DOHH2 (cell line): ENCODE measurements at regions not wholly inside any gene's neighbourhood (a gene's known extent, or its start where the extent isn't known, plus 50 kb on each side); places are given as distances from the start of the nearest gene placed in this dataset.

ENCODE experiments used
- H3F3A ChIP-seq: fragments of 200-600 bp; sonication (generic), shearing (Covaris generic); 2 replicates; pipeline ENCODE4 v1.6.0; 2016; ENCODE audit warnings: antibody characterized with exemption, mild to moderate bottlenecking; ENCODE audit not compliant: control insufficient read depth, insufficient read depth
- H3K27ac ChIP-seq: fragments of 200-600 bp; sonication (generic); 2 replicates; pipeline ENCODE4 v1.5.1; 2014; ENCODE audit warnings: low read depth, mild to moderate bottlenecking, low read length, moderate library complexity
- H3K27me3 ChIP-seq: fragments of 200-600 bp; sonication (generic); 2 replicates; pipeline ENCODE4 v1.6.1; 2014; ENCODE audit warnings: mild to moderate bottlenecking, low read length, mixed read lengths; ENCODE audit not compliant: control insufficient read depth
- H3K36me3 ChIP-seq: fragments of 200-600 bp; sonication (generic); 2 replicates; pipeline ENCODE4 v1.6.1; 2014; ENCODE audit warnings: mild to moderate bottlenecking, low read length, moderate library complexity, mixed read lengths; ENCODE audit not compliant: control insufficient read depth
- H3K4me1 ChIP-seq: fragments of 200-600 bp; sonication (generic); 2 replicates; pipeline ENCODE4 v1.6.1; 2014; ENCODE audit warnings: mild to moderate bottlenecking, low read length, mixed read lengths; ENCODE audit not compliant: control insufficient read depth
- H3K4me2 ChIP-seq: fragments of 200-600 bp; sonication (generic); 2 replicates; pipeline ENCODE4 v1.6.0; 2014; ENCODE audit warnings: mild to moderate bottlenecking, low read length, moderate library complexity
- H3K4me3 ChIP-seq: fragments of 200-600 bp; sonication (generic); 2 replicates; pipeline ENCODE4 v1.5.1; 2014; ENCODE audit warnings: mild to moderate bottlenecking, low read length, mixed read lengths
- H3K79me2 ChIP-seq: fragments of 200-600 bp; sonication (generic); 2 replicates; pipeline ENCODE4 v1.6.1; 2014; ENCODE audit warnings: mild to moderate bottlenecking, low read length, mixed read lengths; ENCODE audit not compliant: control insufficient read depth
- H3K9me2 ChIP-seq: fragments of 200-600 bp; sonication (generic); replicated peaks from 2 replicates; pipeline ENCODE4 v1.6.1; 2014; ENCODE audit warnings: mild to moderate bottlenecking, low read length, mixed read lengths; ENCODE audit not compliant: control insufficient read depth
- H3K9me3 ChIP-seq: fragments of 200-600 bp; sonication (generic); 2 replicates; pipeline ENCODE4 v1.6.1; 2014; ENCODE audit warnings: antibody characterized with exemption, low read length, mixed read lengths; ENCODE audit not compliant: control insufficient read depth, insufficient read depth
- H4K20me1 ChIP-seq: fragments of 200-600 bp; sonication (generic); 2 replicates; pipeline ENCODE4 v1.6.0; 2014; ENCODE audit warnings: low read depth, mild to moderate bottlenecking, antibody characterized with exemption, low read length, moderate library complexity; ENCODE audit not compliant: control insufficient read depth, insufficient read depth
- CTCF ChIP-seq: fragments of 200-600 bp; sonication (generic); IDR thresholded peaks from one replicate; pipeline ENCODE4 v1.5.1; 2014; ENCODE audit warnings: antibody characterized with exemption, mild to moderate bottlenecking, low read depth, low read length; ENCODE audit not compliant: poor library complexity, severe bottlenecking
- EZH2phosphoT487 ChIP-seq: fragments of 200-600 bp; sonication (generic); IDR thresholded peaks from 2 replicates; pipeline ENCODE4 v1.6.1; 2017; ENCODE audit warnings: borderline replicate concordance, mild to moderate bottlenecking, antibody characterized with exemption, low read length, moderate library complexity, mixed read lengths

- Histone ChIP-seq H3K27ac (no peak overlapping the region), H3F3A (no peaks in the 10 kb centered on the region), H3K9me3 (no peaks in the 10 kb centered on the region), H3K4me1 (no peaks in the 10 kb centered on the region), H3K9me2 (no peaks in the 10 kb centered on the region), H3K4me2 (no peak overlapping the region), H3K27me3 (peaks cover 3% of the 10 kb centered on the region; the same call in 1 of the 2 replicates), H3K79me2 (no peaks in the 10 kb centered on the region), H3K36me3 (no peaks in the 10 kb centered on the region), H4K20me1 (no peaks in the 10 kb centered on the region), H3K4me3 (no peak overlapping the region)
- TF ChIP-seq CTCF = no peak
- no peak for TF ChIP-seq EZH2phosphoT487
Measured at GRCh38 chr10:63922468-63923284, 401.5 kb downstream of the REEP3 start.

- no peaks in the 10 kb centered on the region for H3K9me2 ChIP-seq
- no peaks in the 10 kb centered on the region for H3K27me3 ChIP-seq
- H3K4me3 ChIP-seq = no peak overlapping the region
- H3K36me3 ChIP-seq = no peaks in the 10 kb centered on the region
- no peaks in the 10 kb centered on the region for H3K4me1 ChIP-seq
- no peaks in the 10 kb centered on the region for H3F3A ChIP-seq
- no peaks in the 10 kb centered on the region for H3K9me3 ChIP-seq
- no peak overlapping the region for H3K27ac ChIP-seq
- no peak overlapping the region for H3K4me2 ChIP-seq
- H3K79me2 ChIP-seq = no peaks in the 10 kb centered on the region
- H4K20me1 ChIP-seq = no peaks in the 10 kb centered on the region
- no peak for TF ChIP-seq EZH2phosphoT487
- TF ChIP-seq CTCF = no peak
Measured at GRCh38 chr10:63929831-63930467, 408.7 kb downstream of the REEP3 start.

- no peak overlapping the region for H3K4me3 ChIP-seq
- no peak for TF ChIP-seq CTCF
- TF ChIP-seq EZH2phosphoT487 = no peak
- H3K4me1 ChIP-seq = no peaks in the 10 kb centered on the region
- no peak overlapping the region for H3K27ac ChIP-seq
- no peaks in the 10 kb centered on the region for H3K9me2 ChIP-seq
- H3K9me3 ChIP-seq = no peaks in the 10 kb centered on the region
- no peak overlapping the region for H3K4me2 ChIP-seq
- no peaks in the 10 kb centered on the region for H3K79me2 ChIP-seq
- H3K27me3 ChIP-seq = no peaks in the 10 kb centered on the region
- no peaks in the 10 kb centered on the region for H3K36me3 ChIP-seq
- no peaks in the 10 kb centered on the region for H3F3A ChIP-seq
- H4K20me1 ChIP-seq = no peaks in the 10 kb centered on the region
Measured at GRCh38 chr10:63930584-63930983, 409.4 kb downstream of the REEP3 start.
